Stimulated activated naive CD8-positive, alpha-beta T cell treated with anti-CD3 and anti-CD28 coated beads, Interleukin-15, Interleukin-2, amounts not matched to agents 100 ng/mL and 50 ng/mL, for 24 hours (primary cell): ENCODE measurements at regions not wholly inside any gene's neighbourhood (a gene's known extent, or its start where the extent isn't known, plus 50 kb on each side); places are given as distances from the start of the nearest gene placed in this dataset.
"Not testable (repeated sequence)": the region's sequence is repeated elsewhere in the genome, so short reads cannot be mapped to it uniquely, and the experiment has no call there.

Experiments used
- H3K27ac Mint-ChIP-seq: one replicate; pipeline ENCODE4 v1.8.0; 2021; ENCODE audit warnings: mild to moderate bottlenecking, mixed read lengths
- H3K27me3 Mint-ChIP-seq: one replicate; pipeline ENCODE4 v1.8.0; 2021; ENCODE audit warnings: mixed read lengths
- H3K36me3 Mint-ChIP-seq: one replicate; pipeline ENCODE4 v1.8.0; 2021; ENCODE audit warnings: low read depth, mixed read lengths
- H3K4me1 Mint-ChIP-seq: one replicate; pipeline ENCODE4 v1.8.0; 2021; ENCODE audit warnings: low read depth, mixed read lengths
- H3K4me3 Mint-ChIP-seq: one replicate; pipeline ENCODE4 v1.8.0; 2021; ENCODE audit warnings: mild to moderate bottlenecking, mixed read lengths
- H3K9me3 Mint-ChIP-seq: one replicate; pipeline ENCODE4 v1.8.0; 2021; ENCODE audit warnings: mixed read lengths

DNA sequence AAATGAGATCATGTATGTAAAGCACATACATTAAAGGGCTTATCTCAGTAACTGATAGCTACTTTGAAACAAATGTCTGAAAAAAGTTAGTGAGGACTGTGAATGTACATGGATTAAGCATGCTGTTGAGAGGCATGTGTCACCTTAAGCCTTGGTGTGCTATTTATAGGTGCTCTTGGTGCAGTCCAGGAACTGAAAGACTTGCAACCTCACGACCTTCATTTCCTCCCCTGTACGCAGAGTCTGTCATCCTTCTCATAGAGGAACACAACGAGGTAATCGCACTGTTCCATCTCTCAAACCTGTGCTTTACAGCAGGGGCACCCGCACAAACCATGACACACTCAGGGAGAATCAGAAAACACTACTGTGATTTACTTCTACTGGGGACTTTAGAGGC lies 65.6 kb downstream of the UFM1 start:
- H3K9me3 Mint-ChIP-seq: peaks cover 3% of the 10 kb centered on the region
- H3K36me3 Mint-ChIP-seq: no peaks in the 10 kb centered on the region
- no peak overlapping the region for H3K27ac Mint-ChIP-seq
- no peaks in the 10 kb centered on the region for H3K27me3 Mint-ChIP-seq
- H3K4me1 Mint-ChIP-seq: peaks cover 6% of the 10 kb centered on the region
- no peak overlapping the region for H3K4me3 Mint-ChIP-seq

DNA sequence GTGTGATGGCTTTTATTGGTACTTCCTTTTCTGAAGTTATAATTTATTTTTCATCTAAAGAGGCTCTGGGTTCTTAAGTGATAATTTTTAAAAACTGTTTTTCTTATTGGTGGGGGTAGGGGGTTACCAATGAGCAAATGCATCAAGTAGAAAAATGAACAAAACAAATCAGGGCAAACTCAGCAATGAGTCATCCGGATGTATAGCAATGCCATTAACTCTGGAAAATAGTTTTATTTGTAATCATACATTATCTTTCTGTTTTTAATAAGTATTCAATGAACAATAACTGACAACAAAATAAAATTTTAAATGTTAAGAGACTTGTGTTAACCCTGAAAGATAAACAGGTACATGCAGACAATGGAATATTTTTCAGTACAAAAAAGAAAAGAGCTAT lies 67.6 kb downstream of the UFM1 start:
- H3K4me3 Mint-ChIP-seq: no peak overlapping the region
- no peaks in the 10 kb centered on the region for H3K27me3 Mint-ChIP-seq
- no peak overlapping the region for H3K27ac Mint-ChIP-seq
- H3K9me3 Mint-ChIP-seq: peaks cover 3% of the 10 kb centered on the region
- no peaks in the 10 kb centered on the region for H3K36me3 Mint-ChIP-seq
- peaks cover 6% of the 10 kb centered on the region for H3K4me1 Mint-ChIP-seq

DNA sequence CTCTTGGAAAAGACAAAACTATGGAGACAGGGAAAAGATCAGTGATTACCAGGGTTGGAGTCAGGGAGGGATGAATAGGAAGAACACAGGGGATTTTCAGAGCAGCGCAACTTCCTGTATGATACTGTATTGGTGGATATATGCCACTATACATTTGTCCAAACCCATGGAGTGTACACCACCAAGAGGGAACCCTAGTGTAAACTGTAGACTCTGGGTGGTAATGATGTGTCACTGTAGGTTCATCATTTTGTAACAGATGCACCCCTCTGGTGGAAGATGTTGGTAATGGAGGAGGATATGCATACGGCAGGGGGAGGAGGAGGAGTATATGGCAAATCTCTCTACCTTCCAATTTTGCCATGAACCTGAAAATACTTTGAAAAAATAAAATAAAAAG lies 68.1 kb downstream of the UFM1 start:
- H3K36me3 Mint-ChIP-seq: no peaks in the 10 kb centered on the region
- H3K4me1 Mint-ChIP-seq: peaks cover 6% of the 10 kb centered on the region
- no peak overlapping the region for H3K27ac Mint-ChIP-seq
- H3K9me3 Mint-ChIP-seq: peaks cover 2% of the 10 kb centered on the region
- H3K27me3 Mint-ChIP-seq: no peaks in the 10 kb centered on the region
- H3K4me3 Mint-ChIP-seq: no peak overlapping the region

DNA sequence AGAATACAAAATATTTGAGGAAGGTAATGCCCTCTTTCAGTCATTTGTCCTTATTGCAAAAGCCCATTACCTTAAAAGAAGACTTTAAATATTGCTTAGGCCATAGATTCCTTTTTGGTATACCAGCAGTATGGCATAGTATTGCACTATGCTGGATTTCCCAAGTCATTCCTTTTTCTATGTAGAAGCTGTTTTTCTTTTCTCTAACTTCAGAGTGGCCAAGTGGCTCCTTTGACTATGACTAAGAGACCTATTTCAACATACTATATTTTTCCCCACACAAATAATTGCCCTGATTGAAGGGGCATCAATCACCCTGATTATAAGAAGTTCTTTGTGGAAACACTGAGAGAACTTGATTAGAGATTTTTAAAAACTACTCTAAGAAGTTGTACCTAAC lies 68.6 kb downstream of the UFM1 start:
- Mint-ChIP-seq H3K4me3 (no peak overlapping the region), H3K36me3 (no peaks in the 10 kb centered on the region), H3K4me1 (peaks cover 6% of the 10 kb centered on the region), H3K9me3 (no peaks in the 10 kb centered on the region), H3K27ac (no peak overlapping the region), H3K27me3 (no peaks in the 10 kb centered on the region)

DNA sequence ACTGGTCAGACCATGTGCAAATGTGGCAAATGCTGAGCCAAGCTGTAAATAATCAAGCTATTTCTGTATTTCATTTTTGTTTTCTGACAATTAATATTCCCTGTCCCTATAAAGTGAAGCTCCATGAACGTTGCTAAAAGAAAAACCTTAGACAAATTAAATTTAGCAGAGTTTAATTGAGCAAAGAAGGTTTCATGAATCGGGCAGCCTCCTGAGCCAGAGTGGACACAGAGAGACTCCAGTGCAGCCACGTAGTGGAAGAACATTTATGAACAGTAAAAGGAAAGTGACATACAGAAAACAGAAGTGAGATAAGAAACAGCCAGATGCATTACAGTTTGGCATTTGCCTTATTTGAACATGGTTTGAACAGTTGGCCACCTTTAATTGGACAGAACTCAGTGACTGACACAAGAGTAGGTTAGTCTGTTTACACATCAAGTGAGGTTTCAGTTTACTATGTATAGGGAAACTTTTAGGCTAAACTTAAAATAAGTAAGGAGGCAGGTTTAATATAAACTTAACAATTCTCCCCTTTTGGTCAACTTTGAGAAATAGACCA lies 69.7 kb downstream of the UFM1 start:
- no peaks in the 10 kb centered on the region for H3K9me3 Mint-ChIP-seq
- peaks cover 6% of the 10 kb centered on the region for H3K4me1 Mint-ChIP-seq
- no peaks in the 10 kb centered on the region for H3K27me3 Mint-ChIP-seq
- H3K27ac Mint-ChIP-seq: no peak overlapping the region
- H3K4me3 Mint-ChIP-seq: no peak overlapping the region
- no peaks in the 10 kb centered on the region for H3K36me3 Mint-ChIP-seq

DNA sequence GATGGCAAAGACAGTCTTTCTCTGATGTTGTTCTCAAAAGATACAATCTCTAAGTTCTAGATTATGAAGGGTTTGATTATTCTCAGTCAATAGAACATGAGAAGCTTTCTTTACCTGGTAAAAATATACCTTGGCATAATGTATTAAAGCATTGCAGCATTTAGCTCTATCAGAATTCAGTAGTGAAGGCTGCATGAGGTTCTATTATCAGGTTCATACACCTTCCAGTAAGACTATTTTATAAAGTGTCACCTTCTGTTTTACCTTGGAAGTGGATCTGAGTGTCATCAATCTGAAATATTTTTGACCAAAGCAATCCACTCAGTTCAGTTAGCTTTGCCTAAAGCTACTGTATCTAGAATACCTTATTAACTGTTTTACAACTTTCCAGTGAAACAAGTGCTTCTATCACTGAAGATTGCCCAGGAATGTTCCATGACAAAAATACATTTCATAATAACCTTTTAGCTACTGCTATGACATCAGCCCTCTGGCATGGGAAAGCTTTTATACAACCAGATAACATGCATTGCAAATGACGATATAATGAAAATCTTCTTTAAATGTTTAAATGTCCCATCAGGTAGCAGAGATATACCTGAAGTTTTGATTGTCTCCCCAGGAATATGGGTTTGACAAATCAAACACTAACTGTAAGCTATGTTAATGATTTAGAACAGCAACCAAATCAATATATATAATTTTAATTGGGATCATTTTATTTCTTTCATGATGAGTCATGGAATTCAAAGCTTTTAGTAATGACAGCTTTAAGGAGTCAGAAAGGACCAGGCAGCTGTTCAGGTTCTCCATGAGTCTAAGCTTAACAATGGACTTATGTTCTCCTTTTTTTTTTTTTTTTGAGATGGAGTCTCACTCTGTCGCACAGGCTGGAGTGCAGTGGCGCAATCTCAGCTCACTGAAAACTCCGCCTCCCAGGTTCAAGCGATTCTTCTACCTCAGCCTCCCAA lies 72.2 kb downstream of the UFM1 start:
- Mint-ChIP-seq H3K4me3 (no peak overlapping the region), H3K36me3 (no peaks in the 10 kb centered on the region), H3K4me1 (no peaks in the 10 kb centered on the region), H3K9me3 (no peaks in the 10 kb centered on the region), H3K27ac (no peak overlapping the region), H3K27me3 (no peaks in the 10 kb centered on the region)

DNA sequence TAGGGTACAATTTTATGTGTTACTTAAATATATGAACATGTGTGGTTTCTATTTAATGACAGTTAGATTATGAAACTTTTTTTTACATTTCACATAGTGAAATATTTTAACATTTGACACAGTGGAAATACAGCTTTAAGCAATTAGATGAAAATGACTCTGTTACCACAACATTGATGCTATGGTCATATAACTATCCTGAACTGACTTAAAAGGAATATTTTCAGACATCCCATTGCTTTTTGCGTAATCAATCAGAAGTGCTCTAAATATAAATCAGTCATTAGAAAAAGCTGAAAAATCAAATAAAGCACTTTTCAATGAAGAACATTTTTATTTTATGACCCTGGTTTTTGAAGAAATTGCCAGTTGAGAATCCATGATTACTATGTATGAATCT lies 80.3 kb downstream of the UFM1 start:
- H3K4me3 Mint-ChIP-seq: no peak overlapping the region
- H3K27me3 Mint-ChIP-seq: peaks cover 4% of the 10 kb centered on the region
- no peaks in the 10 kb centered on the region for H3K4me1 Mint-ChIP-seq

DNA sequence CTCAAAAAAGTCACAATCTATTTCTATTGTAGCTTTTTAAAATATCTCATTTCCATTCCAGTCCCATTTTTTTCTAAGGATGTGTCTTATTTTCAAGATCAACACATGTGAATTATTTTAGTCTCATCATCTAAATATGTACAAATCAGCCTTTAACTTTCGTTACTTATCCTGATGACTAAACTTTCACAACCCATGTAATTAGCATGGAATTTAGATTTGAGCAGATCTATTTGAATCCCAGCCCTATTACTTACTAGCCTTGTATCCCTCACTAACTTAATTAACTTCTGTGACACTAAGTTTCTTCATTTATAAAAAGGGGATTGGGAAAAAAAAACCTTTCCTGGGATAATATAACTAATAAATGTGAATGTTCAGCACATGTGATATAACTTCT lies 81.1 kb downstream of the UFM1 start:
- H3K9me3 Mint-ChIP-seq: no peaks in the 10 kb centered on the region
- no peaks in the 10 kb centered on the region for H3K36me3 Mint-ChIP-seq
- H3K4me3 Mint-ChIP-seq: no peak overlapping the region
- H3K27me3 Mint-ChIP-seq: peaks cover 4% of the 10 kb centered on the region
- no peak overlapping the region for H3K27ac Mint-ChIP-seq
- no peaks in the 10 kb centered on the region for H3K4me1 Mint-ChIP-seq

More for the DNA sequence above, 80.3 kb downstream of the UFM1 start:
- H3K27ac Mint-ChIP-seq: no peak overlapping the region
- no peaks in the 10 kb centered on the region for H3K36me3 Mint-ChIP-seq
- H3K9me3 Mint-ChIP-seq: no peaks in the 10 kb centered on the region

DNA sequence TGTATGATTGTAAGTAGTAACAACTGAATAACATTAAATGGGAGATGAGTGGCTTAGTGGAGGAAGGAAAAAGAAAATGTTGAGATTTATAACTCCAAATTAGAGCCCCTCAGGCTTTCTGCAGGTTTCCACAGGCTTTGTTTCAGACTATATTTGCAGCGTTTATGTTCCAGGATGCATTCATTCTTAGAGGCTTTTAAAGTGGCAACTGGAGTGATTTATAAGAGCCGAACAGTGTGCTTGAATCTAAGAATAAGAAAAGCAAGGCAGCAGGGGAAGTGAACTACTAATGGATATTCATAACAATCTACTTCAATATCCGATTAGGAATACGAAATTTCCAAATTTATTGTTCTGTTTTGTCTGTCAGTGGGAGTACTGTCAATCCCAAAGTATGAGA lies 91.0 kb downstream of the UFM1 start:
- H3K27ac Mint-ChIP-seq: no peak overlapping the region
- H3K27me3 Mint-ChIP-seq: no peaks in the 10 kb centered on the region
- H3K36me3 Mint-ChIP-seq: no peaks in the 10 kb centered on the region
- H3K4me1 Mint-ChIP-seq: no peaks in the 10 kb centered on the region
- H3K9me3 Mint-ChIP-seq: no peaks in the 10 kb centered on the region
- H3K4me3 Mint-ChIP-seq: no peak overlapping the region

DNA sequence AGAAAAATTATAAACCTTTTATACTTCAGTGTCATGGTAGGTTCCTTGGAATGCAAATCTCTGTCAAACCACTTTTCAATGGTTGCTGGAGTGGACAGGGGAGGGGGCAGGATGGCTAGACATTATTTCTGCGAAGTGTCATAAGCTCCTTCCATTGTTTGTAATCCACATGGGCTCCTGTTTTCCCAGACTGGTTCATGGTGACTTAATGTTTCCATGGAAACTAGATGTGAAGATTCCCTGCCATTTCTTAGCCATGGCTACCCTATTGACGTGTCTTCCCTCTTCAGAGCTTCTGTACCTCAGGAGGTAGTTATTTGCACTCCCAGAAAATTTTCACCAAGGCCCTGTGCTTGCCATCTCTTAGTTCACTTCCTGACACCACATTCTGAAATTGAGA lies 95.3 kb downstream of the UFM1 start:
- H3K4me3 Mint-ChIP-seq: no peak overlapping the region
- no peaks in the 10 kb centered on the region for H3K9me3 Mint-ChIP-seq
- no peak overlapping the region for H3K27ac Mint-ChIP-seq
- no peaks in the 10 kb centered on the region for H3K36me3 Mint-ChIP-seq
- H3K4me1 Mint-ChIP-seq: no peaks in the 10 kb centered on the region
- no peaks in the 10 kb centered on the region for H3K27me3 Mint-ChIP-seq

DNA sequence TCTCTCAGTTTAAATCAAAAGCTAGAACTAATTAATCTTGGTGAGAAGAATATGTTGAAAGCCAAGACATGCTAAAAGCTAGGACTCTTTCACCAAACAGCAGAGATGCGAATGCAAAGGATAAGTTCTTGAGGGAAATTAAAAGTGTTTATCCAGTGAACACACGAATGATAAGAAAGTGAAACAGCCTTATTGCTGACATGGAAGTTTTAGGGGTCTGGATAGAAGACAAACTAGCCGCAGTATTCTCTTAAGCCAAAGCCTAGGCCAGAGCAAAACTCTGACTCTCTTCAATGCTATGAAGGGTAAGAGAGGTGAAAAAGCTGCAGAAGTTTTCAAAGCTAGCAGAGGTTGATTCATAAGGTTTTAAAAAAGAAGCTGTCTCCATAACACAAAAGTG lies 103.0 kb downstream of the UFM1 start:
- no peaks in the 10 kb centered on the region for H3K36me3 Mint-ChIP-seq
- no peak overlapping the region for H3K4me3 Mint-ChIP-seq
- no peaks in the 10 kb centered on the region for H3K9me3 Mint-ChIP-seq
- no peak overlapping the region for H3K27ac Mint-ChIP-seq
- no peaks in the 10 kb centered on the region for H3K4me1 Mint-ChIP-seq
- H3K27me3 Mint-ChIP-seq: peaks cover 3% of the 10 kb centered on the region

DNA sequence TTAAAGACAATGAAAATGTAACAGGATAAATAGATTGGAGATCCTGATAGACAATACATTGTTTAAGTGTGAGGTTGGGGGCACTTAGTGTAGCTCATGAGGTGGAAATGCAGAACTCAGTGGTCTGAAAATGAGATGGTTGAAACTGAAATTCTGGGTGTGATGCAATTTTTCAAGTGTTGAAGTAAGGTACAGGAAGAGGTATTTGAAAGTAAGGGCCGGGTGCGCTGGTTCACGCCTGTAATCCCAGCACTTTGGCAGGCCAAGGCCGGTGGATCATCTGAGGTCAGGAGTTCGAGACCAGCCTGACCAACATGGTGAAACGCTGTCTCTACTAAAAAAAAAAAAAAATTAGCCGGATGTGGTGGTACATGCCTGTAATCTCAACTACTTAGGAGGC lies 113.0 kb downstream of the UFM1 start:
- Mint-ChIP-seq H3K36me3 (no peaks in the 10 kb centered on the region), H3K9me3 (peaks cover 8% of the 10 kb centered on the region), H3K4me1 (no peaks in the 10 kb centered on the region), H3K27me3 (peaks cover 8% of the 10 kb centered on the region), H3K27ac (no peak overlapping the region), H3K4me3 (peak overlapping the region; percentile 7)

DNA sequence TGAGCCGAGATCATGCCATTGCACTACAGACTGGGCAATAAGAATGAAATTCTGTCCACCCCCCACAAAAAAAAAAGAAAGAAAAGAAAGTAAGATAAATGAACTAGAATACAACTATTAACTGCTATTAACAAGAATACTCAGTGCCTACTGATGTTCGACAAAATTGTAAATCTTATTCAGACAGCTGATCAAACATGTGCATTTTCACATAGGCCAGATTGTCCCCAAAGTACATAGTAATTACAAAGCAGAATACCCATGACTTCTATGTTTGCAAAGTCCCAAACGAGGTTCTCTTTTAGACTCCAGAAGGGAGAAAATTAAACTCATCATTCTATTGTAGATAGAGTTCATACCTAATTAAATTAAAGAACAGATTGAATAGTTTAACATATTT lies 113.4 kb downstream of the UFM1 start:
- Mint-ChIP-seq H3K4me3 (no peak overlapping the region), H3K9me3 (peaks cover 8% of the 10 kb centered on the region), H3K27ac (no peak overlapping the region), H3K27me3 (peaks cover 8% of the 10 kb centered on the region), H3K36me3 (no peaks in the 10 kb centered on the region), H3K4me1 (no peaks in the 10 kb centered on the region)

DNA sequence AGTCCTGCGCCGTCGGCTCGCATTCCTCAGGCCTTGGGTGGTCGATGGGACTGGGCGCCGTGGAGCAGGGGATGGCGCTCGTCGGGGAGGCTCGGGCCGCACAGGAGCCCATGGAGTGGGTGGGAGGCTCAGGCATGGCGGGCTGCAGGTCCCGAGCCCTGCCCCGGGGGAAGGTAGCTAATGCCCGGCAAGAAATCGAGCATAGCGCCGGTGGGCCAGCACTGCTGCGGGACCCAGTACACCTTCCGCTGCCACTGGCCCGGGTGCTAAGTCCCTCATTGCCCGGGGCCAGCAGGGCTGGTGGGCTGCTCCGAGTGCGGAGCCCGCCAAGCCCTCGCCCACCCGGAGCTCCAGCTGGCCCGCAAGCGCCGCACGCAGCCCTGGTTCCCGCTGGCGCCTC lies 122.8 kb downstream of the UFM1 start:
- H3K27ac Mint-ChIP-seq, H3K9me3 Mint-ChIP-seq, H3K4me1 Mint-ChIP-seq, H3K36me3 Mint-ChIP-seq, H3K27me3 Mint-ChIP-seq, H3K4me3 Mint-ChIP-seq: not testable (repeated sequence)

DNA sequence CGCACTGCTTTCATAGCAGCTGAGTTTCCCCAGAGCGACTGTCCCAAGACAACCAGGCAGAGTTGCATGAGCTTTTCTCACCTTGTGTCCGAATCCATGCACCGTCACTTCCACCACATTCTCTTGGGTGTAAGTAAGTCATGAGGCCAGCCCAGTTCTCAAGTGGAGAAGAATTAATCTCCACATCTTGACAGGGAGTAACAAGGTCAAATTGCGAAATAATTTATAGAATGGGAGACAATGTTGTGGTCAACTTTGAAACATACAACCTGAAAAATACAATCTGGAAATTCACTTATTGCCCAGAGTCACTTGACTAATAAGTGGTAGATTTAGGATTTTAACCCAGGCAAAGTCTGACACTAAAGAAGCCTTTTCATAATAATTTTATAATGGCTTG lies 123.7 kb downstream of the UFM1 start:
- Mint-ChIP-seq H3K27ac (no peak overlapping the region), H3K27me3 (no peaks in the 10 kb centered on the region), H3K36me3 (no peaks in the 10 kb centered on the region), H3K9me3 (no peaks in the 10 kb centered on the region), H3K4me3 (no peak overlapping the region), H3K4me1 (no peaks in the 10 kb centered on the region)

DNA sequence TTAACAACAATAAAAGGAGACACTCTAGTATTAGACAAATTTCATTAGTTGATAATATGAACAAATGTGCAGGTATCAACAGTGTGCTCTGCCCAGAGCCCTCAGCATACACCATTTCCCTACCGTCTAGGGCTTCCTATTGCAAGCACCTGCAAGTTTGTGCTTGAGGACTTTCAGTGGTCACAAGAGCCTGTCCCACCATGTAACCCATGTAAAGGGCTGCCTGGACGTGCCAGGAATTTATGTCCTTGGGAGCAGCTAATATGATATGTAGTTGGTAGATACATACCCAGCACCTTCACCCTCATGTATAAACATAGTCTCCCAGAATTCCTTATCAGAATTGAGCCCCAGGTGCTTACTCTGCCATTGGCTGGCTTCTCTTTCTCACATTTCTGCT lies 128.0 kb downstream of the UFM1 start:
- no peaks in the 10 kb centered on the region for H3K27me3 Mint-ChIP-seq
- H3K9me3 Mint-ChIP-seq: no peaks in the 10 kb centered on the region
- H3K4me3 Mint-ChIP-seq: no peak overlapping the region
- no peaks in the 10 kb centered on the region for H3K4me1 Mint-ChIP-seq
- no peak overlapping the region for H3K27ac Mint-ChIP-seq
- no peaks in the 10 kb centered on the region for H3K36me3 Mint-ChIP-seq
